Esophagus muscularis mucosa (tissue), 4 donors: ENCODE measurements at regions not wholly inside any gene's neighbourhood (a gene's known extent, or its start where the extent isn't known, plus 50 kb on each side); places are given as distances from the start of the nearest gene placed in this dataset.

Experiments used
- DNase-seq: peaks from one replicate; pipeline ENCODE4 v3.0.0-alpha.2; 2017; ENCODE audit errors: extremely low spot score
- H3K27ac ChIP-seq, 4 donors: fragments of 200-600 bp; sonication (generic); replicated peaks in 1 of 4; 1 replicate in 3 of 4; 2 replicates in 1 of 4; pipeline ENCODE4 v1.5.1; 2016 to 2019; ENCODE audit warnings: mild to moderate bottlenecking in 1 of 4
- H3K27me3 ChIP-seq, 4 donors: fragments of 200-600 bp; sonication (generic); one replicate each; pipeline versions ENCODE4 v1.5.1 to v1.6.0; 2016 to 2019
- H3K36me3 ChIP-seq, 4 donors: fragments of 200-600 bp; sonication (generic); one replicate each; pipeline ENCODE4 v1.5.1; 2016 to 2019
- H3K4me1 ChIP-seq, 4 donors: fragments of 200-600 bp; sonication (generic); one replicate each; pipeline ENCODE4 v1.5.1; 2016 to 2019
- H3K4me3 ChIP-seq, 4 donors: fragments of 200-600 bp; sonication (generic); 1 replicate in 2 of 4; 2 replicates in 2 of 4; pipeline ENCODE4 v1.5.1; 2016 to 2019; ENCODE audit warnings: mild to moderate bottlenecking in 4 of 4, moderate library complexity in 1 of 4
- H3K9me3 ChIP-seq, 4 donors: fragments of 200-600 bp; sonication (generic); 1 replicate in 3 of 4; 2 replicates in 1 of 4; pipeline ENCODE4 v1.5.1; 2016 to 2019
- CTCF ChIP-seq, 3 experiments: fragments of 200-600 bp in 2 of 3; fragments of 450-650 bp in 1 of 3; sonication (generic) in 2 of 3; IDR thresholded peaks; one replicate each; pipeline ENCODE4 v1.5.1; 2017 to 2019; ENCODE audit warnings: antibody characterized with exemption in 3 of 3, mild to moderate bottlenecking in 2 of 3, moderate library complexity in 1 of 3
- EP300 ChIP-seq: sonication (generic); formaldehyde crosslinking; IDR thresholded peaks from one replicate; pipeline ENCODE4 v1.6.1; 2017; ENCODE audit warnings: antibody characterized with exemption
- POLR2A ChIP-seq: fragments of 450-650 bp; IDR thresholded peaks from one replicate; pipeline ENCODE4 v1.6.1; 2017; ENCODE audit warnings: antibody characterized with exemption, moderate library complexity, mild to moderate bottlenecking, low read depth
- POLR2AphosphoS5 ChIP-seq, 2 donors: sonication (generic); formaldehyde crosslinking; IDR thresholded peaks; one replicate each; pipeline ENCODE4 v1.6.1; 2017; ENCODE audit warnings: antibody characterized with exemption in 2 of 2
- WGBS: methylation state at CpG from one replicate; pipeline ENCODE4 v1.1.5; 2018; 5-methylcytosine and 5-hydroxymethylcytosine counted together
- intact Hi-C: fragments of 100-400 bp; cut with DNase I; formaldehyde crosslinking; loops from one replicate; pipeline ENCODE4 v1.15.1; 2023

DNA sequence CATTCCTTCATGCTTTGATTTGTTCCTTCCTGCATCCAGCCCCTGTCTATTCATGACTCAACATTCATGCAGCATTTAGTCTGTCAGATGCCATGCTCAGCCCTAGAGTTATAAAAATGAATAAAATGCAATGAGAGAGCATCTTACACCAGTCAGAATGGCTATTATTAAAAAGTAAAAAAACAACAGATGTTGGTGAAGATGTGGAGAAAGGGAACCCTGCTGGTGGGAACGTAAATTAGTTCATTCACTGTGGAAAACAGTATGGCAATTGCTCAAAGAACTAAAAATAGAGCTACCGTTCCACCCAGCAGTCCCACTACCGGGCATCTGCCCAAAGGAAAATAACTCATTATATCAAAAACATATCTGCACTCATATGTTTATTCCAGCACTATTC, 70.0 kb upstream of the GTF3A start:
- Histone ChIP-seq H3K4me1 (peaks cover 8 to 45% (median 34%) of the 10 kb centered on the region in 4 donors), H3K9me3 (no peaks in the 10 kb centered on the region), H3K27ac (peak overlapping the region; percentile 65 to 75 (median 72)), H3K4me3 (no peak overlapping the region), H3K27me3 (no peaks in the 10 kb centered on the region), H3K36me3 (no peaks in the 10 kb centered on the region)
- DNase-seq: no peak
- intact Hi-C loops: loop anchor here (5.0 to 10.0 kb wide), 2 partner anchors 82 to 180 kb away; partner anchors contain the start of genes RASL11A and USP12
- TF ChIP-seq POLR2A: no peak
- TF ChIP-seq POLR2AphosphoS5 (IDR thresholded peaks at IDR 0.05): peak in 1 of 2 donors; percentile 21
- peak in 2 of 3 experiments; percentile 43 to 50 for TF ChIP-seq CTCF (IDR thresholded peaks at IDR 0.05)
- 21% methylated on average over 3 of the region's 3 CpGs for WGBS

DNA sequence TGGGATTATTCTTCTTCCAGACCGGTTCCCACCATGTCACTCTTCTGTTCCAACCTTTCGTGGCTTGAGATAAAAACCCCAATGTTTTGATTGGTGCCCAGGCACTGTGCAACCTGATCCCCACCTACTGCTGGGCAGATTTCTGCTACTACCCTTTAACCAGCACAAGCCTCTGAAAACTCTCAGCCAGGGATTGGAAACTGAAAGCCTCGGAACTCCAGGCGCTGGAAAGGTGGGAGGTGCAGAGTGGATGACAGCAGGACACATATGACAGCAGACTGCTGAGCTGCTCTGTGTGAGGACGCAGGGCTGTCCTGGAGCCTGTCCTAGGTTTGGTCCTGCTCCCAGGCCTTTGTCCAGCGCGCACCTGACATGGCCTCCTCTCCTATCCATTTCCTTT, 68.5 kb upstream of the GTF3A start:
- WGBS: 87% methylated on average over 7 of the region's 7 CpGs
- intact Hi-C loops: loop anchor here (5.0 to 10.0 kb wide), 2 partner anchors 104 to 181 kb away; partner anchors contain the start of genes RPL21 and USP12

GRCh38 chr13:27358420-27358819, 66.0 kb upstream of the GTF3A start:
- H3K27me3 ChIP-seq: no peaks in the 10 kb centered on the region
- no peak overlapping the region for H3K4me3 ChIP-seq
- H3K9me3 ChIP-seq: no peaks in the 10 kb centered on the region
- H3K4me1 ChIP-seq: peaks cover 18 to 48% (median 33%) of the 10 kb centered on the region in 4 donors
- TF ChIP-seq POLR2AphosphoS5 (IDR thresholded peaks at IDR 0.05): no peak
- TF ChIP-seq EP300: no peak
- no peak for TF ChIP-seq POLR2A
- no peak for TF ChIP-seq CTCF (IDR thresholded peaks at IDR 0.05)
- no peaks in the 10 kb centered on the region for H3K36me3 ChIP-seq
- no peak for DNase-seq
- no peak overlapping the region for H3K27ac ChIP-seq
- intact Hi-C loops: loop anchor here (2.0 to 10.0 kb wide), 3 partner anchors 106 to 412 kb away; partner anchors contain the start of genes RPL21 and USP12
- WGBS: 80% methylated on average over 6 of the region's 6 CpGs

More for the DNA sequence above, 68.5 kb upstream of the GTF3A start:
- no peak overlapping the region for H3K4me3 ChIP-seq
- H3K9me3 ChIP-seq: no peaks in the 10 kb centered on the region
- DNase-seq: no peak
- peaks cover 8 to 47% (median 35%) of the 10 kb centered on the region in 4 donors for H3K4me1 ChIP-seq
- peak overlapping the region in 1 of 4 donors; percentile 33 for H3K27ac ChIP-seq
- no peaks in the 10 kb centered on the region for H3K36me3 ChIP-seq
- TF ChIP-seq POLR2AphosphoS5 (IDR thresholded peaks at IDR 0.05) (no peak), CTCF (IDR thresholded peaks at IDR 0.05) (no peak), POLR2A (no peak), EP300 (no peak)
- H3K27me3 ChIP-seq: no peaks in the 10 kb centered on the region

GRCh38 chr13:27359199-27359821, 65.1 kb upstream of the GTF3A start:
- Histone ChIP-seq H3K36me3 (no peaks in the 10 kb centered on the region), H3K27ac (no peak overlapping the region), H3K9me3 (no peaks in the 10 kb centered on the region), H3K27me3 (no peaks in the 10 kb centered on the region), H3K4me3 (no peak overlapping the region), H3K4me1 (peaks cover 12 to 39% (median 24%) of the 10 kb centered on the region in 4 donors)
- intact Hi-C loops: loop anchor here (1.0 to 10.0 kb wide), 4 partner anchors 107 to 413 kb away; partner anchors contain the start of genes RPL21 and USP12
- 23% methylated on average over 6 of the region's 6 CpGs for WGBS
- TF ChIP-seq CTCF (IDR thresholded peaks at IDR 0.05) (peak; percentile 68 to 83 (median 78)), POLR2A (no peak)
- DNase-seq: no peak
